ENCODE measurements at regions not wholly inside any gene's neighbourhood (a gene's known extent, or its start where the extent isn't known, plus 50 kb on each side); places are given as distances from the start of the nearest gene placed in this dataset.

DNA sequence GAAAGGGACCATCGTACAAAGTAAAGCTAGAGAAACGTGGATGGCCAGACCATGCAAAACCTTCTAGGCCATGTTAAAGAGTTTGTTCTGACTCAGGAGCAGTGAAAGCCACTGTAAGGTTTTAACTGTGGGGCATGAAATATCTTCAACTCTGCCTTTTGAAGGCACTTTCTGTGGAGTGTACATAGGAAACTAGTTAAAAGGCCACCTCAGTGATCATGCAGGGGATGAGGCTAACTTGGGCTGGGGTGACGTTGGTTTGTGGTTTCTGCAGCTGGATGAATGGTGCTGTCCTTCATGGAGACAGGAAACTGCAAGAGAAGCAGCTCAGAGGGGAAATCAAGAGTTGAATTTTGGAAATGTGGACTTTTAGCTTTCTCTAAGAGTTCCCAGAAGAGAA is 190.7 kb downstream of the CDCA7 start:
- H3K4me3 ChIP-seq (ENCODE audit: low read depth, low read length) = no peak overlapping the region
- TF ChIP-seq, protein P1, sequence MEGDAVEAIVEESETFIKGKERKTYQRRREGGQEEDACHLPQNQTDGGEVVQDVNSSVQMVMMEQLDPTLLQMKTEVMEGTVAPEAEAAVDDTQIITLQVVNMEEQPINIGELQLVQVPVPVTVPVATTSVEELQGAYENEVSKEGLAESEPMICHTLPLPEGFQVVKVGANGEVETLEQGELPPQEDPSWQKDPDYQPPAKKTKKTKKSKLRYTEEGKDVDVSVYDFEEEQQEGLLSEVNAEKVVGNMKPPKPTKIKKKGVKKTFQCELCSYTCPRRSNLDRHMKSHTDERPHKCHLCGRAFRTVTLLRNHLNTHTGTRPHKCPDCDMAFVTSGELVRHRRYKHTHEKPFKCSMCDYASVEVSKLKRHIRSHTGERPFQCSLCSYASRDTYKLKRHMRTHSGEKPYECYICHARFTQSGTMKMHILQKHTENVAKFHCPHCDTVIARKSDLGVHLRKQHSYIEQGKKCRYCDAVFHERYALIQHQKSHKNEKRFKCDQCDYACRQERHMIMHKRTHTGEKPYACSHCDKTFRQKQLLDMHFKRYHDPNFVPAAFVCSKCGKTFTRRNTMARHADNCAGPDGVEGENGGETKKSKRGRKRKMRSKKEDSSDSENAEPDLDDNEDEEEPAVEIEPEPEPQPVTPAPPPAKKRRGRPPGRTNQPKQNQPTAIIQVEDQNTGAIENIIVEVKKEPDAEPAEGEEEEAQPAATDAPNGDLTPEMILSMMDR (IDR thresholded peaks at IDR 0.05; ENCODE audit: low read depth, low read length) = no peak

DNA sequence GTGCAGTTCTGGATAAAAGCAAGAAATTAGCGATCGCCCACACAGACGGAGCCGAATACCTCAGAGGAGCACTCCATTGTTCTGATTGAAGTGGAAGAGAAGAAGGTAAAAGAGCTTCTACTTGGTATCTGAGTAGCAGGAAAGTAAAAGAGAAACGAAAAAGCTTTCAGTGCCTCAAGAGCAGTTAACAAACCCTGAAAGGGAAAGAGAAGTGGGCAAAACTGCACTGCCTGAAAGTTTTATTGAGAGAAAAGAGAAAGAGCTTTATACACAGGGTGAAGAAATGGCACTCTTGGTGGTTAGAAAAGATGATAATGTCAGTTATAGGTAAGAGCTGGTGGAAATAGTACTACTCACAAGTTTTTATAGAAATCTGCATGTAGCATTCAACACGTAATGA is 192.8 kb downstream of the CDCA7 start:
- H3K4me3 ChIP-seq (ENCODE audit: low read depth, low read length) = no peak overlapping the region
- TF ChIP-seq, protein P1 (IDR thresholded peaks at IDR 0.05; ENCODE audit: low read depth, low read length) = no peak

DNA sequence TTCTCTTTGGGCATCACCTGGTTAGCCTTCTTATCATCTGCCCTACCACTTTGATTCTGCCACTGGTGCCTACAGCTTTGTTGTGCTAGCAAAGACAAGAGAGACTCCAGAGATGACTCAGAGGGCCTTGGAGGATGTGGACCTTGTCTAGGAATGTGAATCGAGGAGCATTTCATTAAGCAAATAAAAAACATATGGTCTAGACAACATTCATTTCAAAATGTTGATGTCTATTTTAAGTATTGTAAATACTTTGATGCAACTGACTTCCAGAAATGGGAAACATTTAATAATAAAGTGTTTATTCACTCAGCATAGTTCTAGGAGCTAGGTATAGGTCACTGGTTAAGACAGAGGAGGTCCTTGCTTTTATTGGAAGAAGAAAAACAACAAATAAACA is 195.5 kb downstream of the CDCA7 start:
- H3K4me3 ChIP-seq (ENCODE audit: low read depth, low read length) = no peak overlapping the region
- TF ChIP-seq, protein P1 (IDR thresholded peaks at IDR 0.05; ENCODE audit: low read depth, low read length) = no peak

DNA sequence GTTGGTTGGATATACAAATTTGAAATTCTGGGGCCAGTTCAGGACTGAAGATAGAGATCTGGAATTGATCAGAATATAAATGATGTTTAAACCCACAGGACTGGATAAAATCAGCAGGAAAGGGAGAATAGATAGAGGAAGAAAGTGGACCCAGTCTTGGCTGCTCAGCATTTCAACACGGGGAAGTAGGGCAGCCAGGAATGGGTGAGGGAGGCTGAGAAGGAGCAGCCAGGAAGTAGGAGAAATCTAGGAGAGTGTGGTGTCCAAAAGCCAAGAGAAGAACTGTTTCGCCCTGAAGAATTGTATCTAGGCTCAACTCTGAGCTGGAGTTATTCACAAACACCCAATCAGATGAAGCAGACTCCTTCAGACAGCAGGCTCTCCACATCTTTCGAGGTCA is 197.9 kb downstream of the CDCA7 start:
- TF ChIP-seq, protein P1 (IDR thresholded peaks at IDR 0.05; ENCODE audit: low read depth, low read length) = no peak
- H3K4me3 ChIP-seq (ENCODE audit: low read depth, low read length) = no peak overlapping the region

DNA sequence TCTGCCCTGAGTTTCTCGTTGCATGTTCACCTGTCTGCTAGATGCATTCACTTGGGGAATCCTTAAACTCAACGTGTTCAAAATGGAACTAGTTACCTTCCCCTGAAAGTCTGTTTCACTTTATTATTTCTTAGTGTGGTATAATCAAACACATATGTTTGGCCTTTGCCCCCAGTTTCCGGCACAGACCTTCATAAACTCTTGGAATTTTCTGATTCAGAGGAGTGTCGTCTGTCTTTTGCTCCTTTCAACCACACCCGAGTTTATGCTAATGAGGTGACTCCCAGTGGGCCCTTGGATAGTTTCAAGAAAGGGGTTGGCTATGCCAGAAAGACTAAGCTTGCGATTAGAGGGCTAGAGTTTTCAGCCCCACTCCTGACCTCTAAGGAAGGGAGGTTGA is 198.9 kb downstream of the CDCA7 start:
- no peak overlapping the region for H3K4me3 ChIP-seq (ENCODE audit: low read depth, low read length)
- TF ChIP-seq, protein P1 (IDR thresholded peaks at IDR 0.05; ENCODE audit: low read depth, low read length) = no peak

DNA sequence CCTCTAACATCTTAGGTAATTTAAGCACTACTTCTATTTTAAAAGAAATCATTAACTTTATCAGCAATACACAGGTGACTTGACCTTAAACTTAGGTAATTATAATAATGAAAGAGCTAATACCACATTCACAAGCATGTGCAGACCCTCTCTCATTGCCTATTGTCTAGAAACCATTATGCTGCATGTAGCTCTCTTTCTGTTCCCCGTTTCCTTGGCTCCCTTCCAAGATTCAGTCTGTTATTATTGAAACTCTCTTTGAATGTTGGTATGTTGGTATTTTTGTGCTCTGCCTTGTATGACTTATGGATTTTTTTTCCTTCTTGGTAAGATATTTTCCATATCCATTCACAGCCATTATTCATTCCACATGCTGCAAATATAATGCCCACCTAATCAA is 201.2 kb downstream of the CDCA7 start:
- TF ChIP-seq, protein P1 (IDR thresholded peaks at IDR 0.05; ENCODE audit: low read depth, low read length) = no peak
- no peak overlapping the region for H3K4me3 ChIP-seq (ENCODE audit: low read depth, low read length)

DNA sequence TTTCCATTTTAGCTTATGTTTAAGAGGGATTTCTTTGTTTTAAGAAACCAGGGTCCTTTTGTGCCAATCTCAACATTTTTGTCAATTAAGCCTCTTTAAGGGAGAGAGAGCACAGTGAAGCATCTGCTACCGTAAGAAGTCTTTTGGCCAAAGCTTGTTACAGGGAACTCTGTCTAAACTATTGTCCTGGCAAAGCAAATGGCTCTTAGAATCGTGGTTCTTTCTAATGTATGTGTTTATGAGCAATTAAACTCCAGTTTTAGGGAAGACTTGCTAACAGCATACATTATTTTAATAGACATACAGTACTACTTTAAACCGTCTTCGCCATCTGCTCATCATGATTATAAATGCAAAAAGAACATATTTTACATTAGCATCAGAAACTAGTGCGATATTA is 202.1 kb downstream of the CDCA7 start:
- H3K4me3 ChIP-seq (ENCODE audit: low read depth, low read length) = no peak overlapping the region
- TF ChIP-seq, protein P1 (IDR thresholded peaks at IDR 0.05; ENCODE audit: low read depth, low read length) = no peak

Measured in WI38 (cell line).